Activated effector memory CD4-positive, alpha-beta T cell treated with anti-CD3 and anti-CD28 coated beads, Interleukin-2, amount 50 U/mL, for 16 hours (primary cell): ENCODE measurements at regions not wholly inside any gene's neighbourhood (a gene's known extent, or its start where the extent isn't known, plus 50 kb on each side); places are given as distances from the start of the nearest gene placed in this dataset.

ENCODE experiments used
- DNase-seq: peaks from one replicate; pipeline ENCODE4 v3.0.0-alpha.2; 2020

DNA sequence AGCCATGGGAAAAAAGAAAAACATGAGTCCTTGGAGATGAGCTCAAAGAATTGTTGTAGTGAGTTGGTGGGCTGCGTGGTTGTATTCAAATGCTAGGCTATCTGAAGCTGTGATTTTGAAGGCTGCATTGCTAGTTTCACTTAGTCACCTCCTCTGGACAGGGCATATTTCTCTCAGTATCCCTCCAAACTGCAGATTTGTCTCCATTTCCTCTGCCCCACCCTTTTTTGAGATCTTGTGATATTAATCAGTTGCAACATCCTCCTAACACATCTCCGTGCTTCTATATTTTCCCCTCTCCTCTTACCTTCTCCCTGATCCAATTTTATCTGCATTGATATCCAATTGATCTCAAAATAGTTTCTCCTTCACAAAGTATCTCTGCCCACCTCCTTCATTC is 1048.0 kb upstream of the WWC1 start:
- DNase-seq = no peak

DNA sequence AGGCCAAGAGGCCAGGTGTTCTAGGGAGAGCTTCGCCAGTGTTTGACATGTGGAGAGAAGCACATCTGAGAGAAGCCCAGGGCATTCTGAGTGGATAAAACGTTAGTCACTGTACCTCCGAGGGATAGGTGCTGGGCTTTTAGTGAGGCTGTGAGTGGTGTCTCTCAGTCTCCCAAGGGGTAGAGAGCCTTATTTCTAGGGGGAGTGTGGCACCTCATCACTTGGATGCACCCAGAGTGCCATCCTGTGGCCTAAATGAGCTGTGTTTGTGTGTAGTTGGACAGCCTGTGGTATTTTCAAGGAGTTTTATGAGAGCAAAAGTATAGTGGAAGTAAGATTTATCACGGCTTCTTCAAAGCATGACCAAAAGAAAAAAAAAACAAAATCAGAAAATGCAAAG is 1046.9 kb upstream of the WWC1 start:
- DNase-seq = no peak

DNA sequence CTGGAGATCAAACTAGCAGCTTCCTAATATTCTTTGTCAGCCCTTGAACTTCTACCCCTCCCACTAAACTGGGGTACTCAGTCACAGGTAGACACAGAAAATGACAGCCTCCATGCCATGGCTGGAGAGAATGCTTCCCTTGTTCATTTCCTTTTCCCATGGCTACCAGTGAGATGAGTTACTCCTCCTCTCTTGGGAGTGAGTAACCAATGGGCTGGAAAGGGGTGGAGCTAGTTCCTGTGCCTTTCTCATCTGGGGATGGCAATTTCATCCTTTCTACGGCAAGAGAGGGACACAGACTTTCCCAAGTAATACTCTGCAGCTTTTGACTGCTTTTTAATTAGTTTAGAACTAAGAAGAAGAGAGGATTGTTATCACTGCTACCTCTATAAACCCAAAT is 1045.6 kb upstream of the WWC1 start:
- no peak for DNase-seq

DNA sequence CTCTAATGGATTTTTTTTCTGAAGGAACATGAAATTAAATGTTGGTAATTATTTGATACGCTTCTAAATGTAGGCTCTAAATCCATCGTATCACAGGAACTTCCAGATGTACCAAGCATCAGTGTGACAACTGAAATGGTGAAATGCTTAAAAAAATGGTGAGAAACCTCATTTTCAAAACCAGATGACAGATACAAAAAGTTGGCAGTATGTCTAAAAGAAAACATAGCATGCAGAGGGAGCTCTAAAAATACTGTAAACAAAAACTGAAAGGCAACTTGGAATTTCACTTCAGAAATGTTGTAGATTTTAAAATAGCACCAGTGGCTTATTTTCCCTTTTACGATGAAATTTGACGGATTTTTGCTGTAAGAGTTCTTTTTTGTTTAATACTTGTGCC is 1043.6 kb upstream of the WWC1 start:
- no peak for DNase-seq

- DNase-seq = no peak
These were observed 1043.2 kb upstream of the WWC1 start for GRCh38 chr5:167248257-167248656.

DNA sequence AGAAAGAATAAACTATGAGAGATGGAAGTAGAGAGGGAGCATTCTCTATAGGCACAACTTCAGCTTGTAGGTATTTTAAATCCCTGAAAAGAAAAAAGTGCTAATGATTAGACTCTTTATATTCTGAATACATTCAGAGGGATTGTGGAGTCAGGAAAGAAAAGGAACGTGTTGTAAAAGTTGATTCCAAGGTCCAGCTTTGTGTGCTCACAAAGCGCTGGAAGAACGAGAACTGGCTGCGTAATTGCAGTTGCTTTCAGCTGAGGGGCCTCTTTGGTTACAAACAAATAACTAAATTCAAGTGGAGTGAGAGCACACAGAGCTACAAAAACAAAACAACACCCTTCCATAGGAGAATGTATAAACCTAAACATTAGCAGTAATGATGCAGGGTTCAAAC is 1040.4 kb upstream of the WWC1 start:
- DNase-seq = no peak

DNA sequence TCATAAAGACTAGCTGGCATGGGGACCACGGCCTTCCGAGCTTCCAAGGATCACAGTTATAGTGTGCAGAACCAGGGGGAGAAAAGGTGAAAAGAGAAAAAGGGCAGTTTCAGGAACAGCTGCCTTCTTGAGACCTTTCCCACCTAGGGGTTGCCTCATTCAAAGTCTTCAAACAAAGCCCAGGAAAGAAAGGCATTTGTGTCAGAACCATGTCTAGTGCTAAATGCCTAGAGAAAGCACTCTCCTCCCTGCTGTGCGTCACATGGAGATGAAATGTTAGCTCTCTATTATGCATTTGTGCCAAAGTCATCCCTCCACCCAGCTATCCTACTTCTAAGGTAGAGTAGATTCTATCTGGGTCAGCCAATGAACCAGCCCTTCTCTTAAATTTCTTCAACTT is 1037.3 kb upstream of the WWC1 start:
- DNase-seq = no peak

DNA sequence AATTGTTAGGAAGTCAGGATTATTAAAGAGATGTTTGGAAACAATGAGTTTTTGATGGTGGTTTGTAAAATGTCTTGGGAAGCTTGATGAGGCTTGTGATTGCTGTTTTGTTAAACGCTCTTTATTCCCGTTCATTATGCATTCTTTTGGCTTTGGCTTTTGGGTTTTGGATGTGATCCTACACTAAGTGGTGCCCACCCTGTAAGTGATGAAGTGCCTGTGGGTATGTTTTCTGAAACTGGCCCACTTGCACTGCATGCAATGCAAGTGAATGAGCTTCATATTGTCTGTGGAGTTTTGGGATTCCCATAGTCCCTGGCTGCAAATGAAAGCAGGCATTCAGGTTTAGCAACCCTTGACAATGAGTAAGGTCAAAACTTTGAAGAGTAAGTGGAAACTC is 1035.5 kb upstream of the WWC1 start:
- DNase-seq = no peak

GRCh38 chr5:167259806-167260205 is 1031.6 kb upstream of the WWC1 start:
- no peak for DNase-seq

- no peak for DNase-seq
These were observed 1029.9 kb upstream of the WWC1 start for GRCh38 chr5:167261309-167262100.

- no peak for DNase-seq
These were observed 1028.3 kb upstream of the WWC1 start for GRCh38 chr5:167263185-167263584.

- no peak for DNase-seq
These were observed 1027.1 kb upstream of the WWC1 start for GRCh38 chr5:167264348-167264747.

GRCh38 chr5:167268337-167268736 is 1023.1 kb upstream of the WWC1 start:
- no peak for DNase-seq

DNA sequence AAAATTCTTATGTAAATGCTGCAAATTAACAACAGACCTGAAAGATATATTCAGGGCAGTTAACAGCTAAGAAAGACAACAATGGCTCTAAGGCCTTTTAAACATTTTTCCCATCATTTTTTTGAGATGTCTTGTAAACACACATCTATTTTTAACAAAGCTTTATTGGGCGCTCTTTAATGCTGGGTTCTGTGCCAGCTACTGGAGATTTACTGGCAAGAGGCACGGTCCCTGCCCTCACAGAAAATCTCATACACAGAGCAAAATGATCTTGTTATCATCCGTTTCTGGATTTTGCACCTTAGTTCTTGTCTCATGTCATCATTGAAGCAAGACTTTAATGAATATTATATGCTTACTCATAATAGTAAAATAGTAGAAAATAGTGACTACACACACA is 1022.3 kb upstream of the WWC1 start:
- no peak for DNase-seq

DNA sequence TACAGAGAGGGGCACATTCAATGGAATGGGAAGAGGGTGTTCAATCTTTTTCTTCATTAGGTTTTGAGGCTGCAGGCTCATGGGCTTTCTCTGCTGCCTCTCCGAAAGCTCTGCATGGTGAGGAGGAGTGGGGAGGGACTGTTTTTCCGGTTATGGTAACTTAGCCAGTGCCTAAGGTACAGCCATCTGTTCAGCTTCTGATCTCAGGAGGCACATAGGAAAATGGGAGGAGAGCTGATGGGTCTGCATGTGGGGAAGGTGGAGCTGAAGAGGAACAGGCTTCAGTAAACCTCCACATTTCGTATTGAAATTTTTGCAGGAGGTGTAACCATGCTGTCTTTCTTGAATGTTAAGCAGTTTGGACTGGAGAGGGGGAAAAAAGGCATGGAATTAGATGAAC is 1020.4 kb upstream of the WWC1 start:
- no peak for DNase-seq

DNA sequence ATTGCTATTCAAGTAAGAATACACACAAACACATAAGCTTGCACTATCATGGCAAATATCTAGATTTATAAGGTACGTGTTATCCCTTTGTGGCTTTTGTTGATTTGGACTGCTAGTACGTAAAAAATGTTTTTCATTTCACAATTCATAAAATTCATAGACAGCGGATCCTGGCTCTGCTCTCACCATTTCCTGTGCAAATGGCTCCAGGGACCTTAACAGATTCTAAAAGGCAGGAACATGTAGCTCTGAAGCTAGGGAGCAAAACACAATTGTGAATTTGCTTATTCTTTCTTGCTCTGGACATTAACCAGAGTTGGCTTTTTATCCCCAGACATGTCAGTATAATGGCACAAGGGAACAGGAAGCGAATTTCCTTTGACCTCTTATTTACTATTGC is 1019.9 kb upstream of the WWC1 start:
- no peak for DNase-seq

DNA sequence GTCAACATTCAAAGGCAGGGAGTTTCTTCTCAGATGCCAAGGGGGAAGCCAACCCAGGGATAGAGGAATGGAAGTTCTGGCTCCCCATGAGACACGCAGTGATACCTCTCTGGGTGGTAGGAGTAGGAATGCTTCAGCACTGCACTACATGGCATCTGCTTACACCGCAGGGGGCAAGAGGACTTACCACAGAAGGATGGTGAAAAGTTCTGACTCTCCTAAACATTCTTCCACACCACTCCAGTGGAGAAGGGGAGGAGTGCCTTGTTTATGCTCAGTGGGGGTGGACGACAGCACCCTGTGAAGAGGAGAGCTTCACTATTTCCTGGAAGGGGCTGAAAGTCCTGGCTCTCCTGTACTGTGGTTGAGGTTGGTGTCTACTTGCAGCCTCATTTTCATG is 1011.3 kb upstream of the WWC1 start:
- DNase-seq = no peak

- DNase-seq = no peak
These were observed 1009.5 kb upstream of the WWC1 start for GRCh38 chr5:167281925-167282324.

DNA sequence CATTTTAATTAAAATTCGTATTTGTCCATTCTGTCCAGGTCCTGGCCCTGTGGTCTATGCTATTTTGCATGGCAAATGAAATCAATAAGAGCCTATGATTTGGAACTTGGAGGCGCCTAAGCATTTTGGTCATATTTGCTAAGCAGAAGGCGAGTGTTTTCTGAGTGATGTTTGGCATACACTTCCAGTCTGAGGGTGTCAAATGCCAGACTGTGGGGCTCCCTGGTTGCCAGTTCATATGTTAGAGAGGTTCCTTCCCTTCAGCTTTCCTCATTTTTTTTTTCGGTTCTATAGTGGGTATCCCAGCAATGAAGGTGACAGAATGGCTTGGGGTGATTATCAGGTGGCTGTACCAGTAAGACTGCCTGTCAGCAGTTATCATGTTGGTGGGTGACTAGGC is 1007.8 kb upstream of the WWC1 start:
- DNase-seq = no peak

- no peak for DNase-seq
These were observed 1007.1 kb upstream of the WWC1 start for GRCh38 chr5:167284222-167284890.

DNA sequence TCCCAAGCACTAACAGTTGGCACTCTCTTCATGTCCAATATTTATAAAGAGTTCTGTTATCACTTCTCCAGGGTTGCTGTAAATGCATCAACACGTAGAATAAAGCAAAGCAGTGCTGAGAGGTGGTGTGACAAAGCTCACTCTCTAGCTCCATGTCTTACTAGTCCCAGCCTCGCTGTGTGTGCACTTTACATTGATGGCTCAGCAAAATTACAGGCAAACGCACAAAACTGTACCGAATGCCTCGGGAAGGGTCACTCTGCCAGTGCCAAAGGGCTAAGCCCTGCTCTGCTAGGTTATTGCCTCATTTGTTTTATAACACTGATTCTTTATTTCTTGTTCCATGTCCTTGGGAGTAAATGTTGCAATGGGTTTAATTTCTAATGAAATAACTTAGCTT is 1005.9 kb upstream of the WWC1 start:
- no peak for DNase-seq

GRCh38 chr5:167286891-167287290 is 1004.6 kb upstream of the WWC1 start:
- no peak for DNase-seq

DNA sequence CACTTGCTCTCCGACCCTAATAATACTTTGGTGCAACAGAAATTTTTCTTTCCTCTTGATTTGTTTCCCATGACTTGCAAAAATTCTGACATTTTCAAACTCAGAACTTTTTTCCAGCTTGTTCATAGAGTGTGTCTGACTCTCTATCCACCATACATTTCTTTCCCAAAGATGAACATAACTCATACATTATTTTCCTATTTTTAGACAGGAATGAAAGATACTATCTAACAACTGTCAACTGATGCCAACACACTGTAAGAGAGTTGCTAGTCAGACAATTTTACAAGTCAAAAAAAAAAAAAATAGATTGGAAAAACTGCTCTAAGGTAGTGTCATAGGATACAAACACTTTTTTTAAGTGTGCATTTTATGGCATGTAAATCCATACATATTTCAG is 1001.0 kb upstream of the WWC1 start:
- no peak for DNase-seq

- no peak for DNase-seq
These were observed 996.4 kb upstream of the WWC1 start for GRCh38 chr5:167294882-167295680.
